H1 (cell line): ENCODE measurements at regions not wholly inside any gene's neighbourhood (a gene's known extent, or its start where the extent isn't known, plus 50 kb on each side); places are given as distances from the start of the nearest gene placed in this dataset.

ENCODE experiments used
- CHD7 ChIP-seq: fragments of 300-600 bp; sonication (generic); IDR thresholded peaks from 2 replicates; pipeline ENCODE4 v1.7.1; 2012; ENCODE audit warnings: low read length, moderate library complexity, mild to moderate bottlenecking, inconsistent platforms; ENCODE audit not compliant: insufficient replicate concordance
- JUND ChIP-seq: IDR thresholded peaks from 2 replicates; pipeline ENCODE4 v1.6.1; 2011; ENCODE audit warnings: mild to moderate bottlenecking, improper control_type of control experiment, low read length

- TF ChIP-seq CHD7 (no peak), JUND (no peak)
Observed at GRCh38 chr1:116259663-116260062, 113.4 kb upstream of the ATP1A1 start (continued).
